ENCODE measurements at regions not wholly inside any gene's neighbourhood (a gene's known extent, or its start where the extent isn't known, plus 50 kb on each side); places are given as distances from the start of the nearest gene placed in this dataset.

DNA sequence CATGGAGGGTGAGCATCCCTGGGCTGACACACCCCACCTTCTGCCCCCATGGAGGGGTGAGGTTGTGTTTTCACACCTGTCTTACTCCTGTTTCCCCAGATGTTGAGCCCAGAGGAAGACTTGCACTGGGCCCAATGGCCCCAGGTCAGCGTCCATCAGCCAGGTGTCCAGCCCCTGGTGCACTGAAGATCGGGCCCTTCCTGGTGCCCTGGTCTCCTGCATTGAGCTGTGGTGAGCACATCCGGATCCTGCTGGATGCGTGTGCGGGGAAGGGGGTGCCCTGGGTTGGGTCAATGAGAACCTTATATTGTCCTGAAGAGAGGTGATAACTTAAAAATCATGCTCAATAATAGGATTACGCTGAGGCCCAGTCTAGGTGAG is 227.3 kb downstream of the SNRPN start:
- no peak for DNase-seq (ENCODE audit: low read depth in 1 of 2, low spot score in 1 of 2)
- no peak overlapping the region for H3K27ac ChIP-seq (replicated peaks)
- no peak overlapping the region for H3K4me3 ChIP-seq (replicated peaks; ENCODE audit: insufficient read depth, low read length)
- no peaks in the 10 kb centered on the region for H3K27me3 ChIP-seq (ENCODE audit: insufficient read depth, poor library complexity, severe bottlenecking)
- TF ChIP-seq POLR2AphosphoS5 (IDR thresholded peaks at IDR 0.05; ENCODE audit: low read depth) (no peak), GABPA (IDR thresholded peaks at IDR 0.05; ENCODE audit: low read depth) (no peak), CTCF (IDR thresholded peaks at IDR 0.05; ENCODE audit: insufficient read depth, low read length) (no peak), REST (IDR thresholded peaks at IDR 0.05; ENCODE audit: insufficient replicate concordance, low read depth) (no peak), SPI1 (IDR thresholded peaks at IDR 0.05; ENCODE audit: borderline replicate concordance, low read depth) (no peak)

GRCh38 chr15:25182736-25183445 is 228.1 kb downstream of the SNRPN start:
- Histone ChIP-seq H3K27me3 (ENCODE audit: insufficient read depth, poor library complexity, severe bottlenecking) (no peaks in the 10 kb centered on the region), H3K4me3 (replicated peaks; ENCODE audit: insufficient read depth, low read length) (no peak overlapping the region), H3K27ac (replicated peaks) (no peak overlapping the region)
- TF ChIP-seq SPI1 (IDR thresholded peaks at IDR 0.05; ENCODE audit: borderline replicate concordance, low read depth) = no peak
- no peak for TF ChIP-seq GABPA (IDR thresholded peaks at IDR 0.05; ENCODE audit: low read depth)
- TF ChIP-seq REST (IDR thresholded peaks at IDR 0.05; ENCODE audit: insufficient replicate concordance, low read depth) = no peak
- no peak for TF ChIP-seq POLR2AphosphoS5 (IDR thresholded peaks at IDR 0.05; ENCODE audit: low read depth)
- TF ChIP-seq CTCF (IDR thresholded peaks at IDR 0.05; ENCODE audit: insufficient read depth, low read length) = no peak
- DNase-seq (ENCODE audit: low read depth in 1 of 2, low spot score in 1 of 2) = no peak

DNA sequence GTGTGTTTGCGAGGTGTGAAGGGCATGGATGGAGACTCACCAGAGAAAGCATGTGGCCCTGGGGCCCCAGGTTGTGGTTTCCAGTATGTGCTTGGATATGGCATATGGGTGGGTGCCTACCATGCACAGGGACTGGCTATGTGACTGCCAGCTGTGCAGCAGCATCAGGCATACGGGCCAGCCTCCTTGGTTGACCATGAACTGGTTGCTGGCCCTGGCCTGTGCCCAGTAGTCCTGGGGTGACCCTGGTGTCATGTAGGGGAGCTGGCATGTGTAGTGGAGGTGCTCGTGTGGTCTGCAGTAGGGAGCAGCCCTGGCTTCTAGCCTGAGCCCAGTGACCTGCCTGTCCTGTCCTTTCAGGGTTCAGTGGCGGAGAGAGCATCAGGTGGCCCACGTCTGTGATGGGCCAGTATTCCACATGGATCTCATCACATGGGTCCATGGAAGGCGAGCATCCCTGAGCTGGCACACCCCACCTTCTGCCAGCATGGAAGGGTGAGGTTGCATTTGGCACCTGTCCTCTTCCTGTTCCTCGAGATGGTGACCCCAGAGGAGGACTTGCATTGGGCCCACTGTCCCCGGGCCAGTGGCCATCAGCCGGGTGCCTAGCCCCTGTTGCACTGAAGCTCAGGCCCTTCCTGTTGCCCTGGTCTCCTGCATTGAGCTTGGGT is 228.9 kb downstream of the SNRPN start:
- Histone ChIP-seq H3K4me3 (replicated peaks; ENCODE audit: insufficient read depth, low read length) (no peak overlapping the region), H3K27me3 (ENCODE audit: insufficient read depth, poor library complexity, severe bottlenecking) (no peaks in the 10 kb centered on the region), H3K27ac (replicated peaks) (no peak overlapping the region)
- DNase-seq (ENCODE audit: low read depth in 1 of 2, low spot score in 1 of 2) = no peak
- TF ChIP-seq GABPA (IDR thresholded peaks at IDR 0.05; ENCODE audit: low read depth) (no peak), POLR2AphosphoS5 (IDR thresholded peaks at IDR 0.05; ENCODE audit: low read depth) (no peak), SPI1 (IDR thresholded peaks at IDR 0.05; ENCODE audit: borderline replicate concordance, low read depth) (no peak), REST (IDR thresholded peaks at IDR 0.05; ENCODE audit: insufficient replicate concordance, low read depth) (no peak), CTCF (IDR thresholded peaks at IDR 0.05; ENCODE audit: insufficient read depth, low read length) (no peak)

All from HL-60 (cell line).